ENCODE measurements at regions not wholly inside any gene's neighbourhood (a gene's known extent, or its start where the extent isn't known, plus 50 kb on each side); places are given as distances from the start of the nearest gene placed in this dataset.
A peak's percentile ranks its signal among the peaks of the same experiment; 100 is the strongest.

- Histone ChIP-seq H2BK20ac (ENCODE audit: low read depth, low read length, poor library complexity, severe bottlenecking) (no peak overlapping the region), H3K23ac (ENCODE audit: insufficient read length, low read depth, low read length) (no peak overlapping the region), H4K5ac (ENCODE audit: insufficient read length, low read depth, low read length) (no peak overlapping the region), H3K56ac (ENCODE audit: insufficient read length, low read depth, low read length) (no peak overlapping the region), H3K27ac (ENCODE audit: insufficient read length, low read depth, low read length) (no peak overlapping the region), H2BK120ac (ENCODE audit: low read depth, low read length, poor library complexity, severe bottlenecking) (no peak overlapping the region), H3K4me2 (ENCODE audit: insufficient read depth, insufficient read length, low read length) (peak overlapping the region; percentile 32), H3K9ac (ENCODE audit: extremely low read depth, insufficient read length, low read length) (no peak overlapping the region), H4K91ac (ENCODE audit: insufficient read length, low read depth, low read length) (no peak overlapping the region), H2AK5ac (ENCODE audit: insufficient read length, low read length) (no peak overlapping the region), H3K4me1 (ENCODE audit: insufficient read depth, low read length) (no peaks in the 10 kb centered on the region; the same call in 1 of the 2 replicates), H2BK15ac (ENCODE audit: low read depth, low read length) (no peak overlapping the region), H4K8ac (replicated peaks; ENCODE audit: insufficient read length, low read depth, low read length) (no peak overlapping the region), H3K14ac (ENCODE audit: insufficient read depth, low read length) (no peak overlapping the region; the same call in 1 of the 2 replicates), H3K79me1 (ENCODE audit: insufficient read depth, low read depth, low read length, poor library complexity, severe bottlenecking) (no peaks in the 10 kb centered on the region), H3K27me3 (ENCODE audit: insufficient read depth, low read length) (no peaks in the 10 kb centered on the region), H3K4ac (ENCODE audit: low read depth, low read length) (no peak overlapping the region), H2AFZ (ENCODE audit: low read length) (no peak overlapping the region), H3K79me2 (ENCODE audit: insufficient read depth, low read length) (no peaks in the 10 kb centered on the region), H3T11ph (ENCODE audit: low read length) (no peak overlapping the region), H3K23me2 (ENCODE audit: insufficient read length, low read depth, low read length, poor library complexity, severe bottlenecking) (no peaks in the 10 kb centered on the region), H3K18ac (ENCODE audit: insufficient read length, low read depth, low read length) (peak overlapping the region; percentile 9), H2BK12ac (ENCODE audit: insufficient read length, low read depth, low read length) (no peak overlapping the region), H2BK5ac (ENCODE audit: insufficient read length, low read length) (no peak overlapping the region), H3K9me3 (ENCODE audit: control insufficient read depth, low read depth, low read length) (no peaks in the 10 kb centered on the region), H4K20me1 (ENCODE audit: control insufficient read depth, insufficient read depth, insufficient read length) (no peaks in the 10 kb centered on the region)
- H3K4me3 Mint-ChIP-seq: peak overlapping the region; percentile 26 to 71
- peaks cover 18 to 41% of the 10 kb centered on the region in 2 experiments for H3K4me1 Mint-ChIP-seq
- peaks cover 0 to 5% of the 10 kb centered on the region in 2 experiments; a peak in 4 of 5 replicates for H3K9me3 Mint-ChIP-seq
- H3K27ac Mint-ChIP-seq: peak overlapping the region in 2 of 3 experiments; percentile 21 to 26; a peak in 4 of 7 replicates
- H3K36me3 Mint-ChIP-seq (ENCODE audit: insufficient read depth in 1 of 3, low read depth in 3 of 3): peaks cover 0 to 1% (median 0%) of the 10 kb centered on the region in 3 experiments; a peak in 1 of 7 replicates
- no peak for DNase-seq
- no CpG with 5 or more reads among the region's 10 CpGs for WGBS (ENCODE audit: extremely low coverage, insufficient read length, low lambda C conversion rate)
- H3K27me3 Mint-ChIP-seq (ENCODE audit: low read depth): peaks cover 42% of the 10 kb centered on the region
- no peak for TF ChIP-seq CTCF (conservative IDR thresholded peaks at IDR 0.05)
Observed at GRCh38 chr6:168209420-168209819, 110.2 kb downstream of the DACT2 start.
